AG20443 (cell line): ENCODE measurements at regions not wholly inside any gene's neighbourhood (a gene's known extent, or its start where the extent isn't known, plus 50 kb on each side); places are given as distances from the start of the nearest gene placed in this dataset.
"Not testable (repeated sequence)": the region's sequence is repeated elsewhere in the genome, so short reads cannot be mapped to it uniquely, and the experiment has no call there.

Experiments used
- DNase-seq: peaks from one replicate; pipeline ENCODE4 v3.0.0; 2012; ENCODE audit warnings: low spot score, mixed read lengths

DNA sequence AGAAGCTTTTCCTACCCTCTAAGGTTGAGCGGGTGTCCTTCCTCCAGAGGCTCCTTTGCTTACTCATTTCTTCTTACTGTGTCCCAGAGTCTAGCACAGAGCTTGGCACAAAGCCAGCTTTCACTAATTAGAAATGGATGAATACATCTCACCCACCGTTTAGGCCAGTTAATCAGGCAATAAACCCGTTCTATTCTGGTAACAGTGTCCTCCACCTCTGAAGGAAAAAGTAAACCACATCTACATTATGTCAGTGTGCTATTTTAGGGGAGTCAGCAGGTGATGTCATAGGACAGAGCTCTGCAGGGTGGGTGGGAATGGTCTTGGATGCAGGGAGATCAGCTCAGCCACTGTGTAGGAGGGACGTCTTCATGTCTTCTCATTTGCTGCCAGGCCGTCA is 109.2 kb downstream of the OSTF1 start:
- DNase-seq, result peak; percentile 13

DNA sequence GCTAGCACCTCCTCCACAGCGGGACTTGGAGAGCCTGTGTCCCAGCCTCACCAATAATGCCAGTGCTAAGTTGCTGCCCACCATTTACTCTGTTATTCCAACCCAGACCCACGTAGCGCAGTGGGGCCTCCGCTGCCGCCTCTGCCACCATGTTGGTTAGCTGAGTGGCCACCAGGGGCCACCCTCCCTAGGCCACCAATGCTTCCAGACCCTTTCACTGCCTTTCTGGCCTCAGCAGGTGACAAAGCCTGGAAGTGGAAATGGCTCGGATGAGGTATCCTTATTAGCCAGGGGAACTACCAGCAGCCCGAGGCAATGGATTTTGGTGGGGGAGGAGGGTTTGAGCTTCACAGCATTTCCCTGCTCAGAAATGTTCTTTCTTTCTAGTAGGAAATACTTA is 110.1 kb downstream of the OSTF1 start:
- DNase-seq, result no peak

- DNase-seq, result peak; percentile 27
Measured at GRCh38 chr9:75200892-75201470, 112.7 kb downstream of the OSTF1 start.

GRCh38 chr9:75201480-75202209 is 113.3 kb downstream of the OSTF1 start:
- no peak for DNase-seq

- not testable (repeated sequence) for DNase-seq
Measured at GRCh38 chr9:75207997-75208396, 119.7 kb downstream of the OSTF1 start.

DNA sequence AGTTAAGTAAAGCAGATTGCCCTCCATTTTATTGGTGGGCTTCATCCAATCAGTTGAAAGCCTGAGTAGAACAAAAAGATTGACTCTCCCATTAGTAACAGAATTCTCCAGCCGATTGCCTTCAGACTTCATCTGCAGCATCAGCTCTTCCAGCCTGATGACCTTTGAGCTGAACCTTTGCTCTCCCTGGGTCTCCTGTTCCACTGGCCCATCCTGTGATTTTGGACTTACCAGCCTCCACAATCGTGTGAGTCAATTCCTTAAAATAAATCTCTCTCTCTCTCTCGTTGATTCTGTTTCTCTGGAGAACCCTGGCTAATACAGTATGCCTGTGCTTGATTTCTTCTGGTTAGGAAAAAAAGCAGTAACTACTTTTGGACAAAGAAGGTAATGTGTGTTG is 121.9 kb downstream of the OSTF1 start:
- DNase-seq, result no peak

- DNase-seq, result no peak
Measured at GRCh38 chr9:75213765-75214164, 125.5 kb downstream of the OSTF1 start.

DNA sequence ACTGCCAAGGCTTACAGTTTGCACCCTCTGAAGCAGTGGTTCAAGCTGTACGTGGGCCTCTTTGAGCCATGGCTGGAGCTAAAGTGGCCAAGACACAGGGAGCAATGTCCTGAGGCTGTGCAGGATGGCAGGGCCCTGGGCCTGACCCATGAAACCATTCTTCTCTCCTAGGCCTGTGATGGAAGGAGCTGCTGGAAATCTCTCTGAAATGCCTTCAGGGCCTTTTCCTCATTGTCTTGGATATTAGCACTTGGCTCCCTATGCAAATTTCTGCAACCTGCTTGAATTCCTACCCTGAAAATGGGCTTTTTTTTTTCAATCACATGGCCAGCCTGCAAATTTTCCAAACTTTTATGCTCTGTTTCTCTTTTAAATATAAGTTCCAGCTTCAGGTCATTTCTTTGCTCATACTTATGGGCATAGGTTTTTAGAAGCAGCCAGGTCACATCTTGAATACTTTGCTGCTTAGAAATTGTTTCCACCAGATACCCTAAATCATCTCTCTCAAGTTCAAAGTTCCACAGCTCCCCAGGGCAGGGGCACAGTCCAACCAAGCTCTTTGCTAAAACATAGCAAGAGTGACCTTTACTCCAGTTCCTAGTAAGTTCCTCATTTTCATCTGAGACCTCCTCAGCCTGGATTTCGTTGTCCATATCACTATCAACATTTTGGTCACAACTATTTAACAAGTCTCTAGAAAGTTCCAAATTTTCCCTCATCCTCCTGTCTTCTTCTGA is 138.3 kb downstream of the OSTF1 start:
- DNase-seq, result no peak

- no peak for DNase-seq
Measured at GRCh38 chr9:75228893-75229292, 140.6 kb downstream of the OSTF1 start.

DNA sequence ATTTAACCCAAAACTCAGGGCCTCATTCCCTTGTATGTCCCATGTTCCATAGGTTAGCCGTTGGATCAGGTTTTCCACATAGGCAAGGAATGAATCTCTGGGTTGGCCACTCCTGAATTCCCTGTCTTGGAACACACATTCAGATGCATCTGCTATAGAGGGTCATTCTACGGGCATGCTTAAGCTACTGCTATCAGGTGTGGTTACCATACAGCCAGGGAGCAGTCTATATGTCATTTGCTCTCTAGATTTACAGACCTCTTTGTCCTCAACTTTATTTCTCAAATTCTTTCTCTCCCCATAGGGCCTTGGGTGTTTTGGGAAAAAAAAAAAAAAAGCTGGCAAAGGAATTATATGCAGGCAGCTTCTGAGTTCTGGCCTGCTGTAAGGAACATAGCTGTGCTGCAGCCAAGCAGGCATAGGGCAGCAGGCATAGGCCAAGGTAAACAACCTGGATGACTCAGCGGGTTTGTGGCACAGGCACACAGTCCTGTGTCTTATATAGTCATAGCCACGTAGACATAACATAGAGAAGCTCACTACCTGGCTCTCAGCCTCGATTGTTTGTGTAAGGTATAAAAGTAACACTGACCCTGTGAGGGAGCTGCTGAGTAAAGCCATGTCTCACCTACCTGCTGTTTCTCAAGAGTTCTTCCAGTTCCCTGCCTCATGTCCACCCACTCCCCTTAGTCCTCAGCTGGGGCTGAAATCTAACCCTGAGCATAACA is 141.5 kb downstream of the OSTF1 start:
- DNase-seq, result no peak

DNA sequence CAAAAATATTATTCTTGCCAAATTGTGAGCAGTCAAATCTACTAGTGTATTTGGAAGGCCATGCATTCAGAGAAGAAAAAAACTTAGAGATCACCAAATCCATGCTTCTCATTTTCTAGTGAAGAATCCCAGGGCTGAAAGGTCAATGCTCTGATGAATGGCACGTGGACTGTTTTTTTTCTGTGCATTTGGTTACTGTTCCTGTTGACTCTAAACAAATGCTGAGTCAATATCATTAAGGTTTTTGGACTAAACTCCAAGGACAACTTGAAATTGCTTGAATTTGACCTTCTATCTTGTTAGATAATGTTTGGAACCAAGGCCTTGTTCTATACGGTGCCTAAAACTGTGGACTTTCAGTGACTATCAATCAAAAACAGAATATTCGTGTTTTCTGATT is 142.2 kb downstream of the OSTF1 start:
- no peak for DNase-seq

DNA sequence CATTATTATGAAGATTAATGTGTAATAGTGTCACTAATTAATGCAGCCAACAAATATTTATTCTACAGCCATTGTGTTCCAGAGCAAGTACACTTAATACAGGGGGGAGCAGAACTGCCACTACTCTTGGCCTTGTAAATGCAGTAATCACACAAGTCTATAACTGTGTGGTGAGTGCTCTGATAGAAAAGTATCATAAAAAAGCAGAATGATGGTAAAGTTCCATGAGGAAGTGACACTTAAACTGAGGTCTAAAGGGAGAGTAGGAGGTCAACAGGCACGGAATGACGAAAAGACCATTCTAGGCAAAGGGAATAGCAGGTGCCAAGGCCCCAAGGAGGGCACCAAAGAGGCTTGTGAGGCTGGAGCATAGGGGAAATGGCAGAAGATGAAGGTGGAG is 142.9 kb downstream of the OSTF1 start:
- DNase-seq, result no peak

DNA sequence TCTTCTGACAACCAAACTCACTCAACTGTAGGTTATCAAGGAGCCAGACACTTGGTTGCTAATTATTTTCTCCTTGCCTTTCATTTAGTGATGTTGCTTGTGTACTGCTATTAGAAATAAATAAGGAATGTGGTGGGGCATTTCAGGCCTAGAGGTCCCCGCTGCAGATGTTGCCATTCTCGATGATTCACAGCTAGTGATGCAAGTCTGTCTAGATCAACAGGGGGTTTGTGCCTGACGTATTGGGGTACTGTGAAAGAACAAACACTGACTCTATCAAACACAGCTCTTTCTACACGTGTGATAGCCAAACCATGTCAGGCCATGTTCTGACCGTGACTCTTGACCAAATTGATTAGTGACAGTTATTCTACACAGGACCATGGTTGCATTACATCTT is 144.7 kb downstream of the OSTF1 start:
- DNase-seq, result no peak

GRCh38 chr9:75235632-75236031 is 147.3 kb downstream of the OSTF1 start:
- no peak for DNase-seq

GRCh38 chr9:75238311-75238976 is 150.1 kb downstream of the OSTF1 start:
- DNase-seq, result peak; percentile 46

DNA sequence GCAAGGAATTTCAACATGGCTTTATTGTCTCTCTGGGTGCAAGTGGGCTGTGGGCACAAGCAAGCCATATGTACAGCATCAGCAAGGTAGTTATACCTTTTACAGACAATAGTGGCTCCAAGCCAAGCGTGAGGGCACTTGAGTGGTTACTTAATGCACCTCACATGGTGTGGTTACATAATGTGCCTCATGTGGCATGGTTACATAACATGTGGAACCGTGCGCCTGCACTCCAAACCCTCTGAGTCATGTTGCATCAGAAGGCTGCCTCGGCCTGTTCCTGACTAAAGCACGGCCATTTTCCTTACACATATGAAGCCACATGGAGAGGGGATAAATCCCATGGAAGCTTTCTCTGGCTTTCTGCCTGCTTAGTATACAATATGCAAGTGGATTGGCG is 150.9 kb downstream of the OSTF1 start:
- DNase-seq, result peak; percentile 21

DNA sequence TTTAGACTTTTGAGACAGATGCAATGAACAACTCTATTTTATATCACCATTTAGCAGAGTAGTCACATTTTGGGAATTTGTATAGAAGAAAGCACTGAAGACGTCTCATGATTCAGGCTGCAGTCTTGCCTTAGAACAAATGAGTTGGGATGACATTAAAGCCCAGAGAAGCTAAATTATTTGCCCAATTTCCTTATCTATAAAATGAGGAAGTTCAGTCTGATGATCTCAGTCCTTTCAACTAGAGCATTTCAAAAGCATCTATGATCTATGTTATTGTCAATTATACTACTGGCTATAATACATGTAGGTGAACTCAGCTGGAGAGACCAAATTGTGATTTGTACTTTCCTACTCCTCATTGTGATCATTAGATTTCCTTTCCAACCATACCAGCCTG is 154.1 kb downstream of the OSTF1 start:
- DNase-seq, result no peak

DNA sequence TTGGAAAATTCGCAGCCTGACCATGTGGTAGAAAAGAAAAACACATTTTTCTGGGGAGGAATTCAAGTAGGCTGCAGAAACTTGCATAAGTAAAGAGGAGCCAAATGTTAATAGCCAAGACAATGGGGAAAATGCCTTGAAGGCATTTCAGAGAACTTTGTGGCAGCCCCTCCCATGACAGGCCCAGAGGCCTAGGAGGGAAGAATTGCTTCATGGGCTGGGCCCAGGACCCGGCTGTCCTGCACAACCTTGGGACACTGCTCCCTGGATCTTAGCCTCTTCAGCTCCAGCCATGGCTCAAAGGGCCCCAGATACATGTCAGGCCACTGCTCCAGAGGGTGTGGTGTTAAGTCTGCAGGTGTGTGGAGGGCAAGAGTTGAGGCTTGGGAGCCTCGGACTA is 158.6 kb downstream of the OSTF1 start:
- no peak for DNase-seq

DNA sequence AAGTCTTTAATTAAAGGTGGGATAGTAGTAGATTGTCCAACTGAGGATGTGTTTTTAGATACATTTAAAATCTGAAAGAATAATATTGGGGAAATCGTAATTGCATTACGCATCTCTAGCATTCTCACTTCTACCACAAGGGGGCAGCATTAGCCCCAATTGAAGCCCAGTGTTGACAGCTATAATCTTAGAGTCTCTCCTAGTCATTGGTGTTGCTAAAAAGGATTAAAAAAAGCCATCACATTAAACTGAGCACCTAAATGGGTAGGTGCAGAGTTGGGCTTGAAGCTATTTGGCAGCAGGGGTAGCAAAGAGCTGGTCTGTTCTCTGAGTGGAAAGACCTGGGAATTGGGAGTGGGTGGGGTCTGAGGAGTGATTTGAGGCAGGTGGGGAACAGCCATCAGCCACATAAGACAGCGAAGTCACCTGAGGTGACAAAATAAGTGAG is 177.2 kb downstream of the OSTF1 start:
- DNase-seq, result peak; percentile 60

GRCh38 chr9:75269197-75269596 is 180.9 kb downstream of the OSTF1 start:
- DNase-seq, result no peak

GRCh38 chr9:75273055-75273454 is 184.7 kb downstream of the OSTF1 start:
- not testable (repeated sequence) for DNase-seq

DNA sequence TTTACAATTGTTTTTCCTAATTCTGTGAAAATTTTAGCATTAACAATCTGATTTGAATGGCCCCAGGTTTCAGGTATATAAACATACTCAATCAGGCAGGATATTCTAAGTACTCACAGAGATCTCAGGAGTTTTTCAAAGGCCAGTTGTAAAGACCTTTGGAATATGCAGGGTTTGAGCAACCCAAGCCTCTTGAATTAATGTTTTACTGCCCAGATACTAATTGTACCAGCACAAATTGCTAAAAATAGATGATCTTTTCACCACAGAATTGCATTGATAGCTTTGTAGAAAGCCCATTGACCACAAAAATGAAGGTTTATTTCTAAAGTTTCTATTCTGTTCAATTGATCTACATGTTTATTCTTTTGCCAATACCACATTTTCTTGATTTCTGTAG is 186.5 kb downstream of the OSTF1 start:
- no peak for DNase-seq
